Stimulated activated CD8-positive, alpha-beta memory T cell treated with anti-CD3 and anti-CD28 coated beads, Interleukin-4, amount 100 ng/mL, for 1 hour (primary cell): ENCODE measurements at regions not wholly inside any gene's neighbourhood (a gene's known extent, or its start where the extent isn't known, plus 50 kb on each side); places are given as distances from the start of the nearest gene placed in this dataset.
"Not testable (repeated sequence)": the region's sequence is repeated elsewhere in the genome, so short reads cannot be mapped to it uniquely, and the experiment has no call there.

ENCODE experiments used
- DNase-seq, 2 donors: peaks; one replicate each; pipeline ENCODE4 v3.0.0-alpha.2; 2020; ENCODE audit warnings: low read depth in 2 of 2, low spot score in 1 of 2

GRCh38 chr17:5947701-5948180 is 122.4 kb upstream of the WSCD1 start:
- no peak for DNase-seq

GRCh38 chr17:5948811-5949210 is 121.4 kb upstream of the WSCD1 start:
- DNase-seq, result no peak

- DNase-seq, result no peak
Observed at GRCh38 chr17:5950878-5951277, 119.3 kb upstream of the WSCD1 start.

- no peak for DNase-seq
Observed at GRCh38 chr17:5951912-5952311, 118.3 kb upstream of the WSCD1 start.

- DNase-seq, result no peak
Observed at GRCh38 chr17:5952518-5952917, 117.7 kb upstream of the WSCD1 start.

- no peak for DNase-seq
Observed at GRCh38 chr17:5955764-5956163, 114.4 kb upstream of the WSCD1 start.

- no peak for DNase-seq
Observed at GRCh38 chr17:5958850-5959249, 111.3 kb upstream of the WSCD1 start.

GRCh38 chr17:5962371-5962770 is 107.8 kb upstream of the WSCD1 start:
- DNase-seq, result no peak

GRCh38 chr17:5971969-5972368 is 98.2 kb upstream of the WSCD1 start:
- no peak for DNase-seq

GRCh38 chr17:5973410-5973809 is 96.8 kb upstream of the WSCD1 start:
- no peak for DNase-seq

- DNase-seq, result no peak
Observed at GRCh38 chr17:5975661-5976060, 94.5 kb upstream of the WSCD1 start.

GRCh38 chr17:5976251-5976650 is 93.9 kb upstream of the WSCD1 start:
- no peak for DNase-seq

- no peak for DNase-seq
Observed at GRCh38 chr17:5978496-5978895, 91.7 kb upstream of the WSCD1 start.

- no peak for DNase-seq
Observed at GRCh38 chr17:5980941-5981340, 89.2 kb upstream of the WSCD1 start.

- no peak for DNase-seq
Observed at GRCh38 chr17:5986644-5987043, 83.5 kb upstream of the WSCD1 start.

- DNase-seq, result no peak
Observed at GRCh38 chr17:6000426-6000825, 69.8 kb upstream of the WSCD1 start.

- DNase-seq, result not testable (repeated sequence)
Observed at GRCh38 chr17:6003221-6003620, 67.0 kb upstream of the WSCD1 start.

GRCh38 chr17:6005939-6006338 is 64.2 kb upstream of the WSCD1 start:
- no peak for DNase-seq

GRCh38 chr17:6011206-6011605 is 59.0 kb upstream of the WSCD1 start:
- DNase-seq, result no peak

- no peak for DNase-seq
Observed at GRCh38 chr17:6018788-6019187, 51.4 kb upstream of the WSCD1 start.

GRCh38 chr17:6019959-6020358 is 50.2 kb upstream of the WSCD1 start:
- no peak for DNase-seq

- no peak for DNase-seq
Observed at GRCh38 chr17:6020376-6021010, 49.7 kb upstream of the WSCD1 start.
